H1 (cell line): ENCODE measurements at regions not wholly inside any gene's neighbourhood (a gene's known extent, or its start where the extent isn't known, plus 50 kb on each side); places are given as distances from the start of the nearest gene placed in this dataset.
"Not testable (repeated sequence)": the region's sequence is repeated elsewhere in the genome, so short reads cannot be mapped to it uniquely, and the experiment has no call there.

Source experiments
- CTBP2 ChIP-seq: IDR thresholded peaks from 2 replicates; pipeline ENCODE4 v1.7.0; 2011; ENCODE audit warnings: borderline replicate concordance, mild to moderate bottlenecking, moderate library complexity, mixed read lengths, low read length; ENCODE audit not compliant: insufficient read depth, insufficient read length
- CTCF ChIP-seq, 3 experiments: IDR thresholded peaks; 1 replicate in 2 of 3; 2 replicates in 1 of 3; pipeline versions ENCODE4 v1.5.1 to v1.6.1; 2011; ENCODE audit warnings: low read length in 3 of 3, mild to moderate bottlenecking in 3 of 3, inconsistent platforms in 2 of 3, low read depth in 1 of 3, moderate library complexity in 1 of 3; ENCODE audit not compliant: insufficient read depth in 1 of 3; ENCODE audit errors: control extremely low read depth in 1 of 3
- POLR2A ChIP-seq, 2 experiments: IDR thresholded peaks; 1 replicate in 1 of 2; 2 replicates in 1 of 2; pipeline ENCODE4 v1.6.1; 2011; ENCODE audit warnings: low read depth in 2 of 2, low read length in 2 of 2, mild to moderate bottlenecking in 2 of 2; ENCODE audit errors: control extremely low read depth in 1 of 2

GRCh38 chr21:17139159-17139558 lies 373.7 kb upstream of the CXADR start:
- TF ChIP-seq CTCF (IDR thresholded peaks at IDR 0.05; ENCODE audit: control extremely low read depth in 1 of 3, insufficient read depth in 1 of 3, low read depth in 1 of 3, low read length in 3 of 3); CTBP2; POLR2A (IDR thresholded peaks at IDR 0.05; ENCODE audit: control extremely low read depth in 1 of 2, low read depth in 2 of 2, low read length in 2 of 2): not testable (repeated sequence)
